ENCODE measurements at regions not wholly inside any gene's neighbourhood (a gene's known extent, or its start where the extent isn't known, plus 50 kb on each side); places are given as distances from the start of the nearest gene placed in this dataset.

DNA sequence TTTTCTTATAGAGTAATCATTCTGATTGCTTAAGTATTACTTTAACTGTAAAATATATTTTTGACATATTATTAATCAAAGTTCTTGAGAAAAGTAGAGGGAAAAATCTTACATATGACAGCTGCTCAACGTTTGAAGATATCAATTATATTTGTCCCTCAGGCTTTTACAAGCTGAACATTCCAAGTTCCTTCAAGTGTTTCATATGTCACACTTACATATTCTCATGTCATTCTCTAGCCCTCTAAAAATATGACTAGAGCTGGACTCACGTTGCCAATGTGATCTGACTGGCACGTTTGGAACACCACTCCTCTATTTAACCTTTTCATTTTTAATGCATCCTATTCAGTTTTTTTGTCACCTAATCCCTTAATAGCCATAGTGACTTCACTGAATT, 492.9 kb downstream of the PCDH18 start:
- TF ChIP-seq, protein P1, sequence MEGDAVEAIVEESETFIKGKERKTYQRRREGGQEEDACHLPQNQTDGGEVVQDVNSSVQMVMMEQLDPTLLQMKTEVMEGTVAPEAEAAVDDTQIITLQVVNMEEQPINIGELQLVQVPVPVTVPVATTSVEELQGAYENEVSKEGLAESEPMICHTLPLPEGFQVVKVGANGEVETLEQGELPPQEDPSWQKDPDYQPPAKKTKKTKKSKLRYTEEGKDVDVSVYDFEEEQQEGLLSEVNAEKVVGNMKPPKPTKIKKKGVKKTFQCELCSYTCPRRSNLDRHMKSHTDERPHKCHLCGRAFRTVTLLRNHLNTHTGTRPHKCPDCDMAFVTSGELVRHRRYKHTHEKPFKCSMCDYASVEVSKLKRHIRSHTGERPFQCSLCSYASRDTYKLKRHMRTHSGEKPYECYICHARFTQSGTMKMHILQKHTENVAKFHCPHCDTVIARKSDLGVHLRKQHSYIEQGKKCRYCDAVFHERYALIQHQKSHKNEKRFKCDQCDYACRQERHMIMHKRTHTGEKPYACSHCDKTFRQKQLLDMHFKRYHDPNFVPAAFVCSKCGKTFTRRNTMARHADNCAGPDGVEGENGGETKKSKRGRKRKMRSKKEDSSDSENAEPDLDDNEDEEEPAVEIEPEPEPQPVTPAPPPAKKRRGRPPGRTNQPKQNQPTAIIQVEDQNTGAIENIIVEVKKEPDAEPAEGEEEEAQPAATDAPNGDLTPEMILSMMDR (conservative IDR thresholded peaks at IDR 0.05 in 1 of 2, IDR thresholded peaks at IDR 0.05 in 1 of 2; ENCODE audit: low read depth in 1 of 2, low read length in 2 of 2) = no peak
- TF ChIP-seq EZH2 (IDR thresholded peaks at IDR 0.05; ENCODE audit: low read length, missing control alignments) = no peak

GRCh38 chr4:137032222-137032621, 500.1 kb downstream of the PCDH18 start:
- Histone ChIP-seq H3K36me3 (ENCODE audit: control insufficient read depth, insufficient read depth, low read length) (no peaks in the 10 kb centered on the region), H4K20me1 (ENCODE audit: control insufficient read depth, extremely low read depth, insufficient read depth, low read length) (no peaks in the 10 kb centered on the region), H2AFZ (ENCODE audit: low read length) (no peak overlapping the region), H3K4me3 (replicated peaks in 1 of 4; ENCODE audit: control extremely low read depth in 1 of 4, insufficient read depth in 1 of 4, low read depth in 3 of 4, low read length in 4 of 4) (no peak overlapping the region), H3K4me2 (ENCODE audit: extremely low read depth, insufficient read depth, low read length) (no peak overlapping the region), H3K4me1 (ENCODE audit: control insufficient read depth, extremely low read depth, insufficient read depth, low read length) (no peaks in the 10 kb centered on the region), H3K79me2 (ENCODE audit: control insufficient read depth, insufficient read depth, low read length) (no peaks in the 10 kb centered on the region), H3K9me3 (ENCODE audit: control insufficient read depth, insufficient read depth, low read depth, low read length) (no peaks in the 10 kb centered on the region), H3K27ac (ENCODE audit: insufficient read depth, low read length) (no peak overlapping the region), H3K9ac (ENCODE audit: insufficient read depth, low read length) (no peak overlapping the region), H3K27me3 (ENCODE audit: control insufficient read depth, insufficient read depth, low read length) (no peaks in the 10 kb centered on the region)
- TF ChIP-seq, protein P1 (conservative IDR thresholded peaks at IDR 0.05 in 1 of 2, IDR thresholded peaks at IDR 0.05 in 1 of 2; ENCODE audit: low read depth in 1 of 2, low read length in 2 of 2) = no peak
- TF ChIP-seq EZH2 (IDR thresholded peaks at IDR 0.05; ENCODE audit: low read length, missing control alignments) = no peak
- peak; percentile 7 to 9 for DNase-seq (ENCODE audit: low read depth in 2 of 2)

More for the DNA sequence above, 492.9 kb downstream of the PCDH18 start:
- Histone ChIP-seq H4K20me1 (ENCODE audit: control insufficient read depth, extremely low read depth, insufficient read depth, low read length) (no peaks in the 10 kb centered on the region), H3K79me2 (ENCODE audit: control insufficient read depth, insufficient read depth, low read length) (no peaks in the 10 kb centered on the region), H3K4me3 (replicated peaks in 1 of 4; ENCODE audit: control extremely low read depth in 1 of 4, insufficient read depth in 1 of 4, low read depth in 3 of 4, low read length in 4 of 4) (no peak overlapping the region), H3K27ac (ENCODE audit: insufficient read depth, low read length) (no peak overlapping the region), H3K27me3 (ENCODE audit: control insufficient read depth, insufficient read depth, low read length) (no peaks in the 10 kb centered on the region), H3K9ac (ENCODE audit: insufficient read depth, low read length) (no peak overlapping the region), H3K9me3 (ENCODE audit: control insufficient read depth, insufficient read depth, low read depth, low read length) (no peaks in the 10 kb centered on the region), H3K4me2 (ENCODE audit: extremely low read depth, insufficient read depth, low read length) (no peak overlapping the region), H3K4me1 (ENCODE audit: control insufficient read depth, extremely low read depth, insufficient read depth, low read length) (no peaks in the 10 kb centered on the region), H3K36me3 (ENCODE audit: control insufficient read depth, insufficient read depth, low read length) (no peaks in the 10 kb centered on the region), H2AFZ (ENCODE audit: low read length) (no peak overlapping the region)
- no peak for DNase-seq (ENCODE audit: low read depth in 2 of 2)

- Histone ChIP-seq H3K27ac (ENCODE audit: insufficient read depth, low read length) (no peak overlapping the region), H3K4me1 (ENCODE audit: control insufficient read depth, extremely low read depth, insufficient read depth, low read length) (no peaks in the 10 kb centered on the region), H3K9ac (ENCODE audit: insufficient read depth, low read length) (no peak overlapping the region), H2AFZ (ENCODE audit: low read length) (no peak overlapping the region), H3K79me2 (ENCODE audit: control insufficient read depth, insufficient read depth, low read length) (no peaks in the 10 kb centered on the region), H3K4me3 (replicated peaks in 1 of 4; ENCODE audit: control extremely low read depth in 1 of 4, insufficient read depth in 1 of 4, low read depth in 3 of 4, low read length in 4 of 4) (no peak overlapping the region), H3K36me3 (ENCODE audit: control insufficient read depth, insufficient read depth, low read length) (no peaks in the 10 kb centered on the region), H4K20me1 (ENCODE audit: control insufficient read depth, extremely low read depth, insufficient read depth, low read length) (no peaks in the 10 kb centered on the region), H3K27me3 (ENCODE audit: control insufficient read depth, insufficient read depth, low read length) (no peaks in the 10 kb centered on the region), H3K9me3 (ENCODE audit: control insufficient read depth, insufficient read depth, low read depth, low read length) (no peaks in the 10 kb centered on the region), H3K4me2 (ENCODE audit: extremely low read depth, insufficient read depth, low read length) (no peak overlapping the region)
- DNase-seq (ENCODE audit: low read depth in 2 of 2) = peak in 1 of 2 donors; percentile 48
- TF ChIP-seq EZH2 (IDR thresholded peaks at IDR 0.05; ENCODE audit: low read length, missing control alignments) = no peak
- TF ChIP-seq, protein P1 (conservative IDR thresholded peaks at IDR 0.05 in 1 of 2, IDR thresholded peaks at IDR 0.05 in 1 of 2; ENCODE audit: low read depth in 1 of 2, low read length in 2 of 2) = no peak
Measured at GRCh38 chr4:137029026-137029425, 503.3 kb downstream of the PCDH18 start.

All from fibroblast of lung (primary cell).